NCI-H748 (cell line): ENCODE measurements at regions not wholly inside any gene's neighbourhood (a gene's known extent, or its start where the extent isn't known, plus 50 kb on each side); places are given as distances from the start of the nearest gene placed in this dataset.

Experiments
- DNase-seq: peaks from one replicate; lab custom pipeline; 2025; ENCODE audit not compliant: unreplicated experiment; lab: John Stamatoyannopoulos, UW

DNA sequence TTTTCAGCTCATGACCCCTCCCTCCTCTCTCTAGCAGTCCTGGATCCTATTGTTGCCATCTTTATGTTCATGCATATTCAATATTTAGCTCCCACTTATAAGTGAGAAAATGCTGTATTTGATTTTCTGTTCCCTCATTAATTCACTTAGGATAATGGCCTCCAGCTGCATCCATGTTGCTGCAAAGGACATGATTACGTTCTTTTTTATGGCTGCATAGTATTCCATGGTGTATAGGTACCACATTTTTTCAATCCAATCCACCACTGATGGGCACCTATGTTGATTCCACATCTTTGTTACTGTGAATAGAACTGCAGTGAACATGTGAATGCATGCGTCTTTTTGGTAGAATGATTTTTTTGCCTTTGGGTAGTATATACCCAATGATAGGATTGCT lies 188.4 kb downstream of the FOXL1 start:
- no peak for DNase-seq

DNA sequence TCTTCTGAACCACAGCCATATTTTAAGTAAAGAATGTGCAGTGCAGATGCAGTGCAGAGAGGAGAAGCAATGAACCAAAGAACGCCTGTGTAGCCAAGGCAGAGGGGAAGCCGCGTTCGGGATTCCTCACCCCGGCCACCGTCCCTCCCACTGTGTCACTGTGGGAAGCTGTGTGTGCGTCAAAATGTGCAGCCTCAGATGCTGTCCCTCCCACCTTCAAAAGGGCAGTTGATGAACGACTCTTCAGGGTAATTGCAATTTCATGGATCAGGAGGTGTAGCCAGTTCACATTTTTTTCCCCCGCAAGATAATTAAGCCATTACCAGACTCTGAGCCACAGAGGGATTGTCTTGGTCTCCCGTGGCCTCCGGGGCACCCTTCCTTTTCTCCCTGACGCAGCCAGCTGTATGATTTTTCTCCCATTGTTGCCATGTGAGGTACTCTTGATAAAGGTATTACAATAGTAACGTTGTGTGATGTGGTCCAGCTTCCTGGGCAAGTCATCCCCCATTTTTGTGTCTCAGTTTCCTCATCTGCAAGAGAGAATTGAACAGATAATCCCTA lies 190.0 kb downstream of the FOXL1 start:
- DNase-seq: no peak

DNA sequence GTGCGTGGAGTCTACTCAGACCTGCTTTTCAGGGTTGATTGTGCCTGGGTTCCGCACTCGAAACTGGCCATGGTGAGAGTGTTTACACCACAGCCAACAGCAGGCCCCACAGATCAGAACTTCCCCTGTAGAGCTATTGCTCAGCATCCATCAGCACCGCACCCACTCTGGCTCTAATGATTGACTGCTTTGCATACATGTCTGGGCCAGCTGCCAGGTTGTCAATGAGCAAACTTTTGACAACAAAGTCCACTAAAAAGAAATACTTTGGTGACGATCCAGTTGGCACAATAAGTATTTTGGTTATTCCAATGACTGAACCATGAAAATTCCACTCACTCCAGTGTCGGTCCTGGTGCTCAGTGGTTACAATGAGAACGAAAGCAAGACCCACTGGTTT lies 190.7 kb downstream of the FOXL1 start:
- DNase-seq: no peak

DNA sequence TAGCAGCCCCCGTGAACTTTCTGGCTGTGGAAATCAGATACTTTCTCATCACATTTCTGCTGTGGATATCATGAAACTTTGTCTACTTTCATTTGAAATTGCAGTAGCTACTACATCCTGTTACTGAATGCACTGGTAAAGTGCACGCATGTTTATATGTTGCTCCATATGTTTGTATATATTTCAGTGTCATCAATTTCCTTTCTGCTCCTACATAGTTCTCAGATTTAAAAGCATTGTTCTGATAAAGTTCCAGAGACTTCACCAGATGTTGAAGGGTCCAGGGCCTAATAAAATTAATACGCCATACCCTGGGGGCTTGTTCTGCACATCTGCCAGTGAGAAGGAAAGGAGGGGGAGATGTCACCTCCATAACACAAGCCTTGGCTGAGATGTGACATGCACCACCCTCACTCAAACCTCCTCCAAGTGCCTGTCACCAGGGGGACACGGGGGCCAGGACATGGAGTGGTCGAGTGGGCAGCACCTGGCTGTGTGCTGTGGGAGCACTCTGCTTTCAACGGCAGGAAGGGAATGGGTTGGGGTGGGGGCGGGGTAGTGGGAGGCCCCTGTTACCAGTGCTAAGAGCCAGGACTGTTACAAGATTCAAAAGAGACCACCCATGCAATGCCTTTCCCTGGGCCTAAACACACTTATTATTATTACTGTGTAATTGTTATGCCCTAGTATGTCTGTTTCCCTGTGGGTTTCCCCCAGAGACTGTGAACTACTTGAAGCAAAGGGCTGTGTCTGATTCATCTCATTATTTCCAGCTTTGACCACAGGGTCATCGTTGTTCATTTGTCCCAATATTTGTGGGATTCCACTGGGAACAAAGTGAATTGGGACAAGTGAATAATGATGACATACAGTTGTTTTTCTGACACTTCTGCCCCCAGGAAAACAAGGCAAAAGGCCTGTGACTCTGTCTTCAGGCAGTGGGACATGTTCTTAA lies 193.4 kb downstream of the FOXL1 start:
- DNase-seq: no peak

DNA sequence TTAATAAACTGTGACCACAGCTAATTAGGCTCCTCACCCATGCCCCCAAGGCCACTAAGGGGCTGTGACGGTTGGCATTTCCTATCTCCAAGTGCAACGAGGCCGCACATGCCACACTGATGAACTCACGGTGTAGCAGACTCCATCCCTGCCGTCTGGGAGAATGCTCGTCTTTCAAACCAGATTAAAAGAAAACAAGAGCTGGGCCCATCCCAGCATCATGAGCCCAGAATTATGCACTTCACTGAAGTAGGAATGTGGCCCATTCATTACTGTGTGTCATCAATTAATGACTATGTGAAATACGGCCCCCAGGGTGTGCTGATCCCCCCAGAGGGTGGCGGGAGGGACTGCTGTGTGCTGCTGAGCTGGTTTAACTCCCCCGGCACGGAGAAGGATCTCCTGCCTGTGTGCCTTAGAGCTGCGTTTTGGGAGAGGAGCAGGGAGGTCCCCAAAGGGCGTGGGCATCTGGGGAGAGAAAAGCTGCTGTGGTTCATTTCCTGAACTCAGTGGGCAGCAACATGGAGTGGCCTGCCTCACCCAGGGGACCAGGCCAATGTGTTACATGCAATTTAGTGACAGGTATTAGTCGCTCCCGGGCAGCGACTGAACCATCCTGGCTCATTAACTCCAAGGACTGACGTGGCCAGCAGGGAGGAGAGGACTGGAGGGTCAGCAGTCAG lies 194.5 kb downstream of the FOXL1 start:
- no peak for DNase-seq

DNA sequence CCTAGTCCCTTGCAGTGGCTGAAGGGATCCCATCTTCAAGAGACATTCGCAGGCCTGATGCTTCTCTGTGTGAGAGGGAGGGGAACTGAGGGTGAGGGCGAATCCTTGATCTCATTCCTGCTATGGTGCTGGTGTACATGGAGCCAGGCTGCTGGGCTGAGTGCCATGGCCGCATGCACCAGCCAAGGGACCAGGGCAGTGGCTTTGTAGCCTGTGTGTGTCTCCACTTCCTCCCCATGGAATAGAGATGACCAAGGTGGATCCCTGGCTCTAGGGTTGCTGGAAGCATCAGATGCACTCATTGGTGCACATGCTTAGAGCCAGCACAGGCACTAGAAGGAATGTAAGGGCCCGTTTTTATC lies 195.0 kb downstream of the FOXL1 start:
- no peak for DNase-seq

DNA sequence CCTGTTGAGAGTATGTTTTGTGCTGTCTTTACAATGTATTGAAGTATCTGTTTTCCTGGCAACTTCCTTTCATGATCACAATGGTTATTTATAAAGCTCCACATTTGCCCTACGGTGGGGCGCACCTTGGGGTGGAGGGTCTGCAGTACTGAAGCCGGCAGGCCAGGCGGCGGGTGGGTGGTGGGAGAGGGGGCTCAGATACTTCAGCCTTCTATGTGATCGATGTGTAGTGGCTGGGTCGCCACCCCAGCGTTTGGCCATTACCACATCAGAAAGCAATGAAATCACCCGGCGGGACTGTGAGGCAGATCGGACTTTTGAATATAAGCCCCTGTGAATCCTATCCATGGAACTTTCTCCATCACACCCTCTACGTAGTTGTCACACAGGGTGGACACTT lies 196.6 kb downstream of the FOXL1 start:
- no peak for DNase-seq

DNA sequence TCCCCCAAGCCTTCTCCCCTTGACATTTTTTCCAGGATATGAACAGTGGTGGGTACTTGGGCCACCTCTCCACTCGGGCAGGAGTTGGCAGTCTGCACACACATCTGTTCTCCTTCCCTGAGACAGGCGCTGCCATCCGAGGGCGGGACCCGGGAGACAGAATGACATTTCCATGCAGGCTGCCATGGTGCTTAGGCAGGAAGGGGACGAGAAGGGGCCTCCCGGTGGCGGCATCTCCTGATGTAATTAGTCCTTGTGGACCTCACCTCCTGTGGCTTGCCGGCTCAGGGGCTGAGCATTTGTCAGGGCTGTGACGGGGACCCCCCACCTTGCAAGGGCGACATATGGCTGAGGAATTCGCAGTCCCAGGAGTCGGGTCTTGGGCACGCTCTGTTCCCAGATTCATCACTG lies 197.2 kb downstream of the FOXL1 start:
- no peak for DNase-seq

DNA sequence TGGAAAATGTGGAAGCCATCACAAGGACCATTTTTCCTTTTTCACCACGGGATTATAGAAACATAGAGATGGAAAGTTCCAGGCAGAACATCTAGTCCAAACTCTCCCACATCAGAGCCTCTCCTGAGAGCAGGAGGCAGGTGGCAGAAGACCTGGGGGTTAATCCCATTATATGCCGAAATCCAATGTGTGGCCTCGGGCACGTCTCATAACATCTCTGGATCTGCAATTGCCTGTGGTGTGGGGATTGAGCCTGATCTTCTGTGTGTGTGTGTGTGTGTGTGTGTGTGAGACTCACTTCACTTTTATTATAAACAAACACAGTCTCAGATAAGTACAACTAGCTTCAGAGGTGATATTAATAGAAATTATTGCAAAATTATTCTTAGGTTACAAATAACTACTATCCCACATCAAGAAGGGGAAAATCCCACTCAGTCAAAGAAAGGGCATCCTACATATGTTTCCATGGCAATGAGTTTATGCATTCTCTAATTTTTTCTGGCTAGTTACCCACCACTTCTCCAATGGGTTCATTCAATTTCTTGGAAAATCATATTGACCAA lies 199.1 kb downstream of the FOXL1 start:
- DNase-seq: no peak

DNA sequence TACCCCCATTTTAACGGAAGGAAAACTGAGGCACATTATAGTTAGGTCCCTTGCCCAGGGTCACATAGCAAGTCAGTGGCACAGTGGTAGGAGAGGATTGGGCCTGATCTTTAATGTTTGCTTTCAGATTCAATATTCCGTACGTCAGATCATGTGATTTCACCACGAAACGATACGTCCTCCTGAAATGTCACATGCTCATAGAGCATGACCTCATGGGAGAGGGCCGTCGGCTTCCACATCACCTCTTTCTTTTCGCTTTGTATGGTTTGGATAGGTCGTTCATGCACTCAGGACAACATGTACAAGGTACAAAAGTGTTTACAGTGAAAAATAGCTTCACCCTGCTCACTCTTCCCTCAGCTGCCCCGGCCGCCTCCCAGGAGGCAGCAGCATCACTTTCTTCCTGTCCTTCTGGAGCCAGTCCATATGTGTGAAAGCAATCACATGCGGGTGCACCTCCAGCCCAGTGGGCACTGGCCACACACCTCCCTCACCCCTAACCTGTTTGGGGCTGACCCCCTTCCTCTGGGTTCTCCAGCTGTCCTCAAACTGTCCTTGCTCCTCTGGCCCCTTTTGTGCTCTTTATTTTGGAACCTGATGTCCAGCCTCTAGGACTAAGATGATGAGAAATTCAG lies 199.9 kb downstream of the FOXL1 start:
- DNase-seq: no peak

DNA sequence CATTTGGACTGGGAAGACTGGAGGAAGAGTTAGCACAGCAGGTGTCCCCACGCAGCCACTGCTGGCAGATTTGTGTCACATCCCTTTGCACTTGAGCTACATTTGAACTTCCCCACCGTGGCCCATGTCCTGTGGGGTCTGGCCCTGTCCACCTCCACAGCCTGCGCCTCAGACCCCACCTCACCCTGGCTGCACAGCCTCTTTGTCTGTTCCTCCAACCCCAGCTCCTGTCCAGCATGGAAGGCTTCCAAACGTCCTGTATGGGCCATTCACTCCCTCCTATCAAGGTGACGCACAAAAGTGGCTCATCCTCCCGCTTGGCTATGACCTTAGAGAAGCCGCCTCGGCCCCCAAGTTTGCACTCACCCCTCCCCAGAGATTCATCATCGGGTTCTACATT lies 200.6 kb downstream of the FOXL1 start:
- DNase-seq: no peak

DNA sequence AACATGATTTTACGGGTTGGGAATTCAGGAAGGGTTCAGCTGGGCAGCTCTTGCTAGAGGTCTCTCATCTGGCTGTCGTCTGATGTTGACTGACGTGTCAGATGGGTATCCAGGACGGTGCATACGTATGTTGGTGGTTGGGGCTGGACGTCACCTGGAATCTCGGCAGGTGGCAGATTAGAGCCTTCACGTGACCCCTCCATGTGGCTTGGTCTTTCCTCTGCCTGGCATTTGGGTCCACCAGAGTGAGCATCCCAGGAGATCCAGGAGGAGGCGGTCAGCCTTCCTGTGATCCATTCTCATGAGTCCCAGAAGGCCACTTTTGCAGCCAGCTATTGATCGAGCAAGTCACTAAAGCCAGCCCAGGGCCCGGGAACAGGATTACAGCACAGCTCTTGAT lies 202.7 kb downstream of the FOXL1 start:
- DNase-seq: no peak

DNA sequence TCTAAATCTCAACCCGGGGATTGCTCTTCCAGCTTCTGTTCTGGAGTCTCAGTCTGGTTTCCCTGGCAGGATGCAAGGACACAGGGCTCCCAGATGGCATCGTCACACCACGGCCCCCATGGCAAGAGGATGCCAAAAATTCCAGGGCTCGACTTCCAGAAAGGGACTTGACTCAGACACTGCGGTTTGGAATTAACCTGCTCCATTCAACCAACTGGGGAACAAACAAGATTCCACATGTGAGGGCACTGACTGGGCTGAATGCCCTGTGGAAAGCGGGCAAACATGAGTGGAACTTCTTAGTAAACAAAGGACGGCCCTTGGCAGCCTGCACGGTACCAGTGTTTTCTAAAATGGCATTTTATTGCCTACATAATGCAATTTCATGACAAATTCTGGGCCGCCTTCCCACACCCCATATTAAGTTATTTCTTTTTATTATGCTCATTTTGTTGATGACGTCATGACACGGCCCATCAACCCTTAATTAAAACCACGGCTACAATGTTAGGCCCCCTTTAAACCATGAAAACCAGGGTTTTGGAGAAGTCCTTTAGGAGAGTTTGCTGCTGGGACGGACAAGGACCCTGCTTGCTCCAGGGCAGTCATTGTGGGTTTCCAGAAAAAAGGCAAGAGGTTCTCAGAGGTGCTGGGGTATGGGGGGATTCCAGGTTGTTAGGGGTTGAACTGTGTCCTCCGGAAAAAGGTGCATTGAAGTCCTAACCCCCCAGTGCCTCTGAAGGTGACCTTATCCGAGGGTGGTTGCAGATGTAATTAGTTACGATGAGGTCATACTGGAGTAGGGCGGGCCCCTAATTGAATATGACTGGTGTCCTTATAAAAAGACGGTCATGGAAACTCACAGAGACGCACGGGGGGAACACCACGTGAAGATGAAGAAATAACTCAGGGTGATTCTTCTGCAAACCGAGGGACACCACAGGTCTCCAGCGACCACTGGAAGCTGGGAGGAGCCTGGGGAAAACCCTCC lies 205.6 kb downstream of the FOXL1 start:
- DNase-seq: no peak

DNA sequence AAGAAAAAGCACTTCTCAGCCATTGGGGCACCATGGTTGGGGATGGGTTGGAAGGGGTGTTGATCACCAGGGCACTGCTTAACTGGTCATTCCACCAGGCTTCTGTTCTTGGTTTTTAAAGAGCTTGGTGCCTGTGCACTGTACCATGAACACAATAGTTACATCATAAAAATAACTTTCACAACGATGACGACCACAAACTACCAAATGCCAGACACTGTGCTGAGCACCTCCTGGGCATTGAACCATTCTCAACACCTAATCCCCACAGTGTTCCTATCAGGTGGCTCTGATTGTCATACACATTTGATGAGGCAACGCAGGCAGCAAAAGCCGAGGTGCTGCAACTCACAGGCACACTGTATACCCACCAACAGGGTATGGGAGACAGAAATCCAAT lies 208.0 kb downstream of the FOXL1 start:
- no peak for DNase-seq

DNA sequence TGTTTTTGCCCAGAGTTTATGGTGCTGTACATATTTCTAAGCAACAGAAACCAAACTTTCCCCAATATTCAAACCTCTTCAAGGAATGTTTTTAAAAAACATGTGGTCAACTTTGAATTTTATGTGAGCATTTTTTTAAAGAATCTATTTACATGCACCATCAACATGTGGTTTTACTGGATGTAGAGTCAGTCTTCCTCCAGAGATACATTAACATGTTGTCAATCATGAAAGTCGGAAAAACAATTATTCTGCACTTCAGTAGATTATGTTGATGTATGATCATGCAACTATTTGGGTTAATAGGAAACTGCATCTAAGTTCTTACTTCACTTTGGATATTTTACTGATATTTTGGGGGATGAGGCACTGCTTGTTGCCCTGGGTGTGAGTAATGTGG lies 208.6 kb downstream of the FOXL1 start:
- DNase-seq: no peak

DNA sequence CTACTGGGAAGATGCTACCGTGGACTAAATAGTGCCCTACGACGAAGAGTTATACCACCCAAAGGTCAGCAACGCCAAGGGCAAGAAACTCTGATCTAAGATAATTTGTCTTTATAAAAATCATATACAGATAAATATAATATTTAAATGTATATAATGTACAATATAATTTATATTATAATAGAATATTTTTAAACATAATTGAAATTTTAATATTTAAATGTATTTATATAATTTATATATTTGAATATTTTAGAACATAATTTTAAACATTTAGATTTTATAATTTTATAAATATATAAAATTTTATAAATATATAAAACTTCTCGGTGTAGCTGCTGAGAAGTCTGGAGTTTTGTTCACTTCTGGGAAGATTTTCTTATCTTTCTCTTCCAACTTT lies 209.2 kb downstream of the FOXL1 start:
- no peak for DNase-seq

DNA sequence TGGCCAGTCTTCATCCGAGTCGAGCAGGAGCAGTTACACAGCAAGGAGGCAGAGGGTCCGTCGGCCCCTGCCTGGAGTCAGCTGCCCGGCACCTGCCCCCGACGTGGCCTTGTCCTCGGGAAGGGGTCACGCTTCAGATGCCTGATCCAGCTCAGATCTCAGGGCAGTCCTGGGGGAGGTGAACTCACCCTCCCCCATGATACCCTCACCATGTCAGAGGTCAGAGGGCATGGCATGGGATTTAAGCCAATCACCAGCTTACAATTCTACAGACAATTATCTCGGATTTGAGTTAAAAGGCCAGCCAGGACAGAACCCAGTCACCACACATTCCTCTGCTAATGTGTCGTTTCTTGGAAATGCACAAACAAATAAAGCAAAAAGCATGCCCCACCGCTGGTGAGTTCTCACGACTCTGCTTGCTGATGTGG lies 211.3 kb downstream of the FOXL1 start:
- no peak for DNase-seq

DNA sequence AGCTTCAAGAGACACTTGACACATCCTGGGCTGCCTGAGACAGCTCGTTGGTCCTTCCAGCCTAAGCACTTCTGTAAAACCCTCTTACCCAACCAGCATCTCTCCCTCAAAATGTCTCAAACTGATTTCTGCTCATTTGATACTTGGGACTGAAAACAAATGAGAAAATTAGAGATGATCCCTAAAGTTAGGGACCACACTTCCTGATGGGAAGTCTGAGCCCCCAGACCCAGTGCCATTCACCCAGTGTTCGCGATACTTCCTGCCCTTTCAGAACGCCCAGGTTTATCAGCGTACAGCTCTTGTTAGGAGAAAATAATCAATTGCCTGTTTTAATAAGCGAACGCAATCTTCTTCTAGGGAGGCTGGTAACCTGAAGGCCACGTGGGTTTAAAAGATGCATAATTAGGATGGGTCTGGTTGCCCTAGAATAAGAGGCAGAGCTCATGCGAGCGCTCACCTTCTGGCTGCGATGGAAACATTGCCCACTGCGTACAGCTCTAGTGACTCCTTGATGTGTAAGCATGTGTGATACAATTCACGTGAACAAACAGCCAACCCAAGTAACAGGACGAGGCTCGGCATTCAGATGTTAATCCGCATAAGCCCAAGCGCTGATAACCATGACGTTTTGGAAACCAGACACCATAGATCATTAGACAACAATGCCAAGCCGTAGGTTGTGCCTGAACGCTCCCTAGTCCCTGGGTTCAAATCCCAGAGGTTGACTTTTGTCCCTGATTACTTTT lies 213.1 kb downstream of the FOXL1 start:
- no peak for DNase-seq

DNA sequence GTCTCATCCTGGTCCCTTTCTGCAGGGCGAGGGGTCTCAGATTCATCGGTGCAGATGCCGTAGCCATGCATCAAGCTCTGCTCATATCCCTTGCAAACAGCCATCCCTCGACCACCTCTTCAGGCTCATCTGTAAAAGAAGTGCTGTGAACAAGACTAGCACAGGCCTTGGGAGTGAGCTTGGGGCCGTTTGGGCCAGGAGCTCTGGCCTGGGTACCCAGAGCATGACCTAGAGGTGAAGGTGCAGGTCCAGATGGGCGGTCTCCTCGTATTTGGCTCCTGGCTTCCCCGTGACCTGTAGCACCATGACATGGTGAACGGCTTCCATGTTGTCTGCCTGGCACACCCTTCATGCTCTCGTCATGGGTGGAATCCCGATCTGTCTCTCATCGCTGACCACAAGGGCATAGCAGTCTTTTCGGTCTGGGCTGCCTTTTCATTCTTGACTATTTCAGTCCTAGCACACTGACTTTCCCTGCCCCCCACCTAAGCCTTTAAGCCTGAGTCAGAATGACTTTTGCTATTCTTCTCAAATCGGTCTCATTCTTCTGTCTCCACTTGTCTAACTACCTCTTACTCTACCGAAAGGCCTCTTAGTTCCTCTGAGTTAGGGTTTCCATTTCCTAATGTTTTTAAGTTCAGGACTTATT lies 216.0 kb downstream of the FOXL1 start:
- no peak for DNase-seq
